ENCODE measurements at regions not wholly inside any gene's neighbourhood (a gene's known extent, or its start where the extent isn't known, plus 50 kb on each side); places are given as distances from the start of the nearest gene placed in this dataset.

DNA sequence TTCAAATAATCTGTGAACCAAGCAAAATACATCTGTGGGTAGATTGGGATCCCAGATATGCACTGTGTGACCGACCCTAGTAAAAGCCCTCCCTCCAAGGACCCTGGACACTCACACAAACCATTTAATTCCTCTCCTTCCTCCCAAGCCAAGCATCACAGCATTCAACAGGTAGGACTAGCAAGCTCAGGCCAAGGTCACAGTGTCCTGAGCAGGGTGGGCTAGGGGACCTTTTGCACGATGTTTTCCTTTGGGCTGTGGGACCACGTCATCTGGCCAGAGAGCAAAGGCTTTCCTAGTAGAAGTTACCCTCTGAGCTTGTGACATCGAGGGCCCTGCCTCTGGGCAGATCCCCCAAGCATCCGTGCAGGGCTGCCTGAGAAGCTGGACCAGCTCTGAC is 297.6 kb upstream of the ZNF507 start:
- Mint-ChIP-seq H3K27me3 (ENCODE audit: insufficient read depth) (no peaks in the 10 kb centered on the region), H3K4me1 (ENCODE audit: low read depth) (no peaks in the 10 kb centered on the region), H3K36me3 (ENCODE audit: low read depth) (no peaks in the 10 kb centered on the region), H3K27ac (no peak overlapping the region), H3K4me3 (no peak overlapping the region), H3K9me3 (peaks cover 42% of the 10 kb centered on the region)
- DNase-seq = no peak
- TF ChIP-seq, protein P1, sequence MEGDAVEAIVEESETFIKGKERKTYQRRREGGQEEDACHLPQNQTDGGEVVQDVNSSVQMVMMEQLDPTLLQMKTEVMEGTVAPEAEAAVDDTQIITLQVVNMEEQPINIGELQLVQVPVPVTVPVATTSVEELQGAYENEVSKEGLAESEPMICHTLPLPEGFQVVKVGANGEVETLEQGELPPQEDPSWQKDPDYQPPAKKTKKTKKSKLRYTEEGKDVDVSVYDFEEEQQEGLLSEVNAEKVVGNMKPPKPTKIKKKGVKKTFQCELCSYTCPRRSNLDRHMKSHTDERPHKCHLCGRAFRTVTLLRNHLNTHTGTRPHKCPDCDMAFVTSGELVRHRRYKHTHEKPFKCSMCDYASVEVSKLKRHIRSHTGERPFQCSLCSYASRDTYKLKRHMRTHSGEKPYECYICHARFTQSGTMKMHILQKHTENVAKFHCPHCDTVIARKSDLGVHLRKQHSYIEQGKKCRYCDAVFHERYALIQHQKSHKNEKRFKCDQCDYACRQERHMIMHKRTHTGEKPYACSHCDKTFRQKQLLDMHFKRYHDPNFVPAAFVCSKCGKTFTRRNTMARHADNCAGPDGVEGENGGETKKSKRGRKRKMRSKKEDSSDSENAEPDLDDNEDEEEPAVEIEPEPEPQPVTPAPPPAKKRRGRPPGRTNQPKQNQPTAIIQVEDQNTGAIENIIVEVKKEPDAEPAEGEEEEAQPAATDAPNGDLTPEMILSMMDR (IDR thresholded peaks at IDR 0.05) = no peak

DNA sequence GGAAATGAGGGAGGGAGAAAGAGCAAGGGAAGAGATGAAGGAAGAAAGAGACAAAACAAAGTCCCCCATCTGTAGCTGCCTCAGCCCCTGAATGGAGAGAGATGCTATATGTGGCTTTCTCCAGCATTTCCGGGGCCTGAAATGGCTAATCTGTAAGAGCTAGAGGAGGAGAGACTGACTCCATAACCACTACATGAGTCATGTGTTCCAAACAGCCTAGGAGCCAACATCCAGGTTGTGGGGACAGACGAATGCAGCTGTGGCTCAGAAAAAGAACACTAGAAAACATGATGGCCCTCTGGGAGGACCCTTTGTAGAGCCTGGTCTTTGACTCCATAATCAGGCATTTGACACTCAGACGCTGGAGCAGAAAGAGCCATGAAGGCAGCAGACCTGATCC is 292.0 kb upstream of the ZNF507 start:
- no peak overlapping the region for H3K27ac Mint-ChIP-seq
- H3K36me3 Mint-ChIP-seq (ENCODE audit: low read depth) = no peaks in the 10 kb centered on the region
- H3K27me3 Mint-ChIP-seq (ENCODE audit: insufficient read depth) = peaks cover 1% of the 10 kb centered on the region; the same call in 1 of the 2 replicates
- TF ChIP-seq, protein P1 (IDR thresholded peaks at IDR 0.05) = no peak
- DNase-seq = no peak
- no peaks in the 10 kb centered on the region for H3K4me1 Mint-ChIP-seq (ENCODE audit: low read depth)
- H3K4me3 Mint-ChIP-seq = no peak overlapping the region
- peaks cover 65% of the 10 kb centered on the region for H3K9me3 Mint-ChIP-seq

DNA sequence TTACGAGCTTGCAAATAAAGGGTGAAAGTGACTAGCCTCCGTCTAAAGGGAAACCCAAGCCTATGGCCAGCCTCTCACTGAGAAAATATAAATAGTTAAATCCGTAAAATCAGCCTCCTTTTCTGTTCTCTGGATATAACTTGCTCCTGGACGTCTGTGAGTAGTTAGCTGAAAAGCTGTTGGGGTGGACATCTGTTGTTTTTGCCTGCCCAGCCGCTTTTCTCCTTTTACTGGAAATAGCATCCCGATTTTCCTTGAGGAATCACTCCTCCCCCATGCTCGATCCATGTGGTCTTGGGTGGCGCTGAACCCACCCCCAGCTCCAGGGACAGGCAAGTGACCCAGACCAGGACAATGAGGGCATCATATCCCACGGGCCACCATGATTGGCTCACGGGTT is 291.5 kb upstream of the ZNF507 start:
- Mint-ChIP-seq H3K27ac (no peak overlapping the region), H3K27me3 (ENCODE audit: insufficient read depth) (peaks cover 1% of the 10 kb centered on the region; the same call in 1 of the 2 replicates), H3K4me1 (ENCODE audit: low read depth) (no peaks in the 10 kb centered on the region), H3K36me3 (ENCODE audit: low read depth) (no peaks in the 10 kb centered on the region), H3K4me3 (no peak overlapping the region), H3K9me3 (peaks cover 69% of the 10 kb centered on the region)
- TF ChIP-seq, protein P1 (IDR thresholded peaks at IDR 0.05) = no peak
- no peak for DNase-seq

DNA sequence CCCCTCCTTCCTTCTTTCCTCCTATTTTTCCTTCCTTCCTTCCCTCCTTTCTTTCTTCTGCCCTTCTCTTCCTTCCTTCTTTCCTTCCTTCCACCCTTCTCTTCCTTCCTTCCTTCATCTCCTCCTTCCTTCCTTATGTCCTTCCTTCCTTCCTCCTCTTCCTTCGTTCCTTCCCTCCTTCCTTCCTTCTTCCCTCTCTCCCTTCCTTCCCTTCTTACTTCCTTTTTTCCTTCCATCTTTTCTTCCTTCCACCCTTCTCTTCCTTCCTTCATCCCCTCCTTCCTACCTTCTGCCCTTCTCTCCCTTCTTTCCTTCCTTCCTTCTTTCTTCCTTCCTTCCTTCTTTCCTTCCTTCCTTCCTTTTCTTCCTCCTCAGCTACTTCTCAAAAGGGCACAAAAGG is 287.3 kb upstream of the ZNF507 start:
- no peaks in the 10 kb centered on the region for H3K4me1 Mint-ChIP-seq (ENCODE audit: low read depth)
- H3K4me3 Mint-ChIP-seq = no peak overlapping the region
- H3K27me3 Mint-ChIP-seq (ENCODE audit: insufficient read depth) = peaks cover 1% of the 10 kb centered on the region; the same call in 1 of the 2 replicates
- H3K27ac Mint-ChIP-seq = no peak overlapping the region
- H3K9me3 Mint-ChIP-seq = peaks cover 71% of the 10 kb centered on the region
- no peaks in the 10 kb centered on the region; the same call in 1 of the 2 replicates for H3K36me3 Mint-ChIP-seq (ENCODE audit: low read depth)
- TF ChIP-seq, protein P1 (IDR thresholded peaks at IDR 0.05) = no peak
- DNase-seq = no peak

DNA sequence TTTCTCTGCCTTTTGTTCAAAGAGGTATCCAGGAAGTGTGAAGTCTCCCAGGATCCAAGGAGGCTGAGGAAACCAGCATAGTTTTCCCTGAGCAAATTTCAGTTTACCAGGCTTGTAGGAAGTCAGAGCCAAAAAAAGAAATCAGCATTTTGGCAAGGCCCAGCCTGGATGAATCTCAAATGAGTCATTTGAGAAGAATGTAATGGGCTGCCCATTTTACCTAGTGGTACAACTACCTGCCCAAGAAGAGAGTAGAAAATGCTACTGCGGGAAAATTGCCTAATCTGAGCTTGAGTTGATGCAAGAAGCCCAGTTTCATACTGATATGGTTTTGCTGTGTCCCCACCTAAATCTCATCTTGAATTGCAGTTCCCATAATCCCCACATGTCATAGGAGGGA is 284.1 kb upstream of the ZNF507 start:
- H3K9me3 Mint-ChIP-seq = peaks cover 60% of the 10 kb centered on the region
- H3K4me3 Mint-ChIP-seq = no peak overlapping the region
- H3K36me3 Mint-ChIP-seq (ENCODE audit: low read depth) = no peaks in the 10 kb centered on the region; the same call in 1 of the 2 replicates
- TF ChIP-seq, protein P1 (IDR thresholded peaks at IDR 0.05) = no peak
- DNase-seq = no peak
- H3K4me1 Mint-ChIP-seq (ENCODE audit: low read depth) = no peaks in the 10 kb centered on the region
- peaks cover 1% of the 10 kb centered on the region; the same call in 1 of the 2 replicates for H3K27me3 Mint-ChIP-seq (ENCODE audit: insufficient read depth)
- no peak overlapping the region for H3K27ac Mint-ChIP-seq

DNA sequence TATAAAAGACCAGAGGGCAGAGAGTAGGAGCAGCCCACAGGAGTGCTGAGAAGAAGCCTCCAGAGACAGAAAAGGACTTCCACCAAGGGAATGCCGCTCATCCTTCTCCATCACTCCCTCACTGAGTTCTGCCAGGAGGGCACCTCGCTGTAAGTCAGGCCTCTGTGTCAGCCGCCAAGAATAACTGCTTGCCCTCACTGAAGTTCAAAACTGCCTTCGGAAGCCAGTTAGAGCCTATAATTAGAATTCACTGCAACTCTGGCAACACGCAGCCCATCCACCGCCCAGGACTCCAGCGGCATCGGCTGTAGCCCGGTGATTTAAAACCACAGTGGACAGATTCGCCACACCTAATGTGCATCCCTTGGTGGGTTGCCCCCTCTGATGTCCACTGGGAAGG is 281.8 kb upstream of the ZNF507 start:
- no peaks in the 10 kb centered on the region for H3K4me1 Mint-ChIP-seq (ENCODE audit: low read depth)
- no peak overlapping the region for H3K27ac Mint-ChIP-seq
- no peak overlapping the region for H3K4me3 Mint-ChIP-seq
- H3K36me3 Mint-ChIP-seq (ENCODE audit: low read depth) = no peaks in the 10 kb centered on the region; the same call in 1 of the 2 replicates
- no peak for DNase-seq
- TF ChIP-seq, protein P1 (IDR thresholded peaks at IDR 0.05) = no peak
- no peaks in the 10 kb centered on the region for H3K27me3 Mint-ChIP-seq (ENCODE audit: insufficient read depth)
- H3K9me3 Mint-ChIP-seq = peaks cover 63% of the 10 kb centered on the region

All from HFFc6 (cell line).